Pancreas (tissue), 10 donors: ENCODE measurements at regions not wholly inside any gene's neighbourhood (a gene's known extent, or its start where the extent isn't known, plus 50 kb on each side); places are given as distances from the start of the nearest gene placed in this dataset.

Experiments
- ATAC-seq, 4 donors: fragments of 200-7000 bp; cut with Tn5 transposase; one replicate each; pipeline versions ENCODE4 v1.8.0 to v1.9.1; 2020; ENCODE audit warnings: mild to moderate bottlenecking in 4 of 4, moderate library complexity in 4 of 4
- DNase-seq, 6 donors: peaks; one replicate each; pipeline ENCODE4 v3.0.0-alpha.2; 2020
- FAIRE-seq: peaks from 2 replicates; lab custom pipeline; 2012; peaks lifted over from hg19 to GRCh38; lab: Jason Lieb, UNC
- H3K27ac ChIP-seq, 4 donors: fragments of 200-600 bp; sonication (generic); 1 replicate in 3 of 4; 2 replicates in 1 of 4; pipeline versions ENCODE4 v1.5.0 to v1.8.0; 2020
- H3K27me3 ChIP-seq, 4 donors: fragments of 200-600 bp; one replicate each; pipeline ENCODE4 v1.8.0; 2021
- H3K36me3 ChIP-seq, 3 donors: fragments of 200-600 bp; sonication (generic) in 1 of 3; one replicate each; pipeline versions ENCODE4 v1.5.0 to v1.8.0; 2020 to 2021
- H3K4me1 ChIP-seq, 3 donors: fragments of 200-600 bp; one replicate each; pipeline ENCODE4 v1.8.0; 2021
- H3K4me3 ChIP-seq, 4 donors: fragments of 200-600 bp; sonication (generic) in 2 of 4; one replicate each; pipeline versions ENCODE4 v1.5.0 to v1.8.0; 2020 to 2021
- H3K9me3 ChIP-seq, 4 donors: fragments of 200-600 bp; one replicate each; pipeline ENCODE4 v1.8.0; 2021
- CTCF ChIP-seq, 4 donors: fragments of 200-600 bp; sonication (generic) in 3 of 4; IDR thresholded peaks; one replicate each; pipeline versions ENCODE4 v1.5.0 to v1.8.0; 2021; ENCODE audit warnings: antibody characterized with exemption in 4 of 4
- whole genome bisulfite sequencing, 2 donors: extraction: QIAGEN DNeasy Blood & Tissue Kit; methylation state at CpG; one replicate each; pipeline ENCODE4 v1.1.7; 2013; 5-methylcytosine and 5-hydroxymethylcytosine counted together
- intact Hi-C, 3 donors: fragments of 100-400 bp; cut with DNase I; formaldehyde crosslinking; loops; one replicate each; pipeline versions ENCODE4 v1.11.1 to v1.14.2; 2022
- donor health status: healthy with polysubstance abuse.
- donor health status: DM: no; HTN: no; CAD: no; lungs with moderate emphysema.
- donor health status: DM: no; HTN: no; CAD: no.
- donor health status: control.
- donor health status: control.
- donor health status: Bipolar disorder and iron deficiency.
- donor health status: DM: yes; HTN: yes; CAD: no.
- donor health status: DM: no; HTN: no; CAD: no.
- donor health status: DM: no; HTN: no; CAD: no.
- donor health status: DM: yes; HTN: yes; CAD: no.

- 60 to 64% methylated on average over 12 of the region's 12 CpGs for WGBS, 2 donors
- no peak for TF ChIP-seq CTCF (IDR thresholded peaks at IDR 0.05)
- no peaks in the 10 kb centered on the region for H3K27me3 ChIP-seq
- no peak overlapping the region for H3K4me3 ChIP-seq
- FAIRE-seq, result no peak
- intact Hi-C loops, result loop anchor here (5.0 to 10.0 kb wide), 2 partner anchors 154 to 157 kb away; no protein-coding TSS in a partner anchor
- no peak overlapping the region for H3K27ac ChIP-seq
- H3K4me1 ChIP-seq, result no peaks in the 10 kb centered on the region
- no peaks in the 10 kb centered on the region for H3K9me3 ChIP-seq
- no peak for ATAC-seq
- DNase-seq, result no peak
- no peaks in the 10 kb centered on the region for H3K36me3 ChIP-seq
Observed at GRCh38 chr20:20821484-20822260, 109.2 kb upstream of the RALGAPA2 start.

GRCh38 chr20:20820785-20821483 lies 108.5 kb upstream of the RALGAPA2 start:
- no peak for FAIRE-seq
- intact Hi-C loops, result loop anchor here (5.0 to 10.0 kb wide), 2 partner anchors 154 to 156 kb away; no protein-coding TSS in a partner anchor
- WGBS, 2 donors, result 61 to 70% methylated on average over 8 to 9 of the region's 9 CpGs
- no peaks in the 10 kb centered on the region for H3K9me3 ChIP-seq
- H3K27me3 ChIP-seq, result no peaks in the 10 kb centered on the region
- no peak for DNase-seq
- H3K4me1 ChIP-seq, result no peaks in the 10 kb centered on the region
- H3K4me3 ChIP-seq, result no peak overlapping the region
- TF ChIP-seq CTCF (IDR thresholded peaks at IDR 0.05), result no peak
- H3K36me3 ChIP-seq, result no peaks in the 10 kb centered on the region
- no peak overlapping the region for H3K27ac ChIP-seq
- no peak for ATAC-seq

GRCh38 chr20:20820104-20820503 lies 107.7 kb upstream of the RALGAPA2 start:
- DNase-seq (peak in 2 of 6 donors; percentile 30 to 37), FAIRE-seq (no peak), ATAC-seq (peak in 3 of 4 donors; percentile 48 to 82 (median 67))
- 36 to 45% methylated on average over 10 of the region's 10 CpGs for WGBS, 2 donors
- no peaks in the 10 kb centered on the region for H3K36me3 ChIP-seq
- H3K4me1 ChIP-seq, result peaks cover 0 to 3% (median 0%) of the 10 kb centered on the region in 3 donors
- no peaks in the 10 kb centered on the region for H3K27me3 ChIP-seq
- H3K9me3 ChIP-seq, result no peaks in the 10 kb centered on the region
- intact Hi-C loops, result loop anchor here (5.0 to 10.0 kb wide), 2 partner anchors 153 to 155 kb away; no protein-coding TSS in a partner anchor
- TF ChIP-seq CTCF (IDR thresholded peaks at IDR 0.05), result peak in 1 of 4 donors; percentile 19
- H3K27ac ChIP-seq, result no peak overlapping the region
- H3K4me3 ChIP-seq, result no peak overlapping the region

- WGBS, 2 donors, result 46 to 51% methylated on average over 4 of the region's 4 CpGs
- ATAC-seq (no peak), FAIRE-seq (no peak), DNase-seq (no peak)
- no peak for TF ChIP-seq CTCF (IDR thresholded peaks at IDR 0.05)
- intact Hi-C loops, result no loop called here
- Histone ChIP-seq H3K36me3 (no peaks in the 10 kb centered on the region), H3K9me3 (no peaks in the 10 kb centered on the region), H3K27me3 (no peaks in the 10 kb centered on the region), H3K4me3 (no peak overlapping the region), H3K27ac (no peak overlapping the region), H3K4me1 (peaks cover 0 to 3% (median 0%) of the 10 kb centered on the region in 3 donors)
Observed at GRCh38 chr20:20816969-20817755, 104.7 kb upstream of the RALGAPA2 start.
